ENCODE measurements at regions not wholly inside any gene's neighbourhood (a gene's known extent, or its start where the extent isn't known, plus 50 kb on each side); places are given as distances from the start of the nearest gene placed in this dataset.
"Not testable (repeated sequence)": the region's sequence is repeated elsewhere in the genome, so short reads cannot be mapped to it uniquely, and the experiment has no call there.

- no peak for DNase-seq (ENCODE audit: low read depth, low spot score)
These were observed 1055.1 kb upstream of the PCDH10 start for GRCh38 chr4:132094017-132094416.

GRCh38 chr4:132097041-132097440 is 1052.1 kb upstream of the PCDH10 start:
- no peak for DNase-seq (ENCODE audit: low read depth, low spot score)

- DNase-seq (ENCODE audit: low read depth, low spot score), result no peak
These were observed 1047.6 kb upstream of the PCDH10 start for GRCh38 chr4:132101526-132101925.

GRCh38 chr4:132108784-132109183 is 1040.3 kb upstream of the PCDH10 start:
- no peak for DNase-seq (ENCODE audit: low read depth, low spot score)

GRCh38 chr4:132114885-132115284 is 1034.2 kb upstream of the PCDH10 start:
- no peak for DNase-seq (ENCODE audit: low read depth, low spot score)

- not testable (repeated sequence) for DNase-seq (ENCODE audit: low read depth, low spot score)
These were observed 1026.4 kb upstream of the PCDH10 start for GRCh38 chr4:132122741-132123140.

- DNase-seq (ENCODE audit: low read depth, low spot score), result no peak
These were observed 1025.0 kb upstream of the PCDH10 start for GRCh38 chr4:132123870-132124623.

- DNase-seq (ENCODE audit: low read depth, low spot score), result no peak
These were observed 1024.5 kb upstream of the PCDH10 start for GRCh38 chr4:132124624-132124974.

GRCh38 chr4:132125131-132125530 is 1024.0 kb upstream of the PCDH10 start:
- no peak for DNase-seq (ENCODE audit: low read depth, low spot score)

GRCh38 chr4:132132433-132132832 is 1016.7 kb upstream of the PCDH10 start:
- no peak for DNase-seq (ENCODE audit: low read depth, low spot score)

GRCh38 chr4:132169660-132170059 is 979.4 kb upstream of the PCDH10 start:
- DNase-seq (ENCODE audit: low read depth, low spot score), result no peak

GRCh38 chr4:132180020-132180427 is 969.1 kb upstream of the PCDH10 start:
- no peak for DNase-seq (ENCODE audit: low read depth, low spot score)

GRCh38 chr4:132195176-132195575 is 953.9 kb upstream of the PCDH10 start:
- DNase-seq (ENCODE audit: low read depth, low spot score), result no peak

- no peak for DNase-seq (ENCODE audit: low read depth, low spot score)
These were observed 945.5 kb upstream of the PCDH10 start for GRCh38 chr4:132203618-132204017.

GRCh38 chr4:132214519-132214918 is 934.6 kb upstream of the PCDH10 start:
- DNase-seq (ENCODE audit: low read depth, low spot score), result no peak

- DNase-seq (ENCODE audit: low read depth, low spot score), result no peak
These were observed 930.7 kb upstream of the PCDH10 start for GRCh38 chr4:132218406-132218805.

- DNase-seq (ENCODE audit: low read depth, low spot score), result no peak
These were observed 921.8 kb upstream of the PCDH10 start for GRCh38 chr4:132227151-132227856.

GRCh38 chr4:132227857-132228165 is 921.3 kb upstream of the PCDH10 start:
- DNase-seq (ENCODE audit: low read depth, low spot score), result peak; percentile 54

GRCh38 chr4:132228676-132229075 is 920.4 kb upstream of the PCDH10 start:
- DNase-seq (ENCODE audit: low read depth, low spot score), result no peak

GRCh38 chr4:132230025-132230424 is 919.1 kb upstream of the PCDH10 start:
- DNase-seq (ENCODE audit: low read depth, low spot score), result no peak

GRCh38 chr4:132238697-132239096 is 910.4 kb upstream of the PCDH10 start:
- no peak for DNase-seq (ENCODE audit: low read depth, low spot score)

GRCh38 chr4:132240081-132240480 is 909.0 kb upstream of the PCDH10 start:
- DNase-seq (ENCODE audit: low read depth, low spot score), result no peak

GRCh38 chr4:132245319-132245718 is 903.8 kb upstream of the PCDH10 start:
- no peak for DNase-seq (ENCODE audit: low read depth, low spot score)
